GM13977 (cell line): ENCODE measurements at regions not wholly inside any gene's neighbourhood (a gene's known extent, or its start where the extent isn't known, plus 50 kb on each side); places are given as distances from the start of the nearest gene placed in this dataset.

ENCODE experiments used
- DNase-seq: peaks from one replicate; pipeline ENCODE4 v3.0.0; 2012; ENCODE audit warnings: low spot score
- in situ Hi-C: fragments of 300-500 bp; cut with MboI; formaldehyde crosslinking; loops from one replicate; pipeline ENCODE4 v1.12.0; 2022; ENCODE audit warnings: low sequenced_read_pairs, low pct_unique_long_range_greater_than_20kb, mixed read lengths, inconsistent platforms; ENCODE audit not compliant: unreplicated experiment
- TF ChIP-seq, protein P1 (sequence below): IDR thresholded peaks from 2 replicates; pipeline ENCODE4 v1.5.1; 2012; ENCODE audit warnings: mild to moderate bottlenecking, control low read depth; ENCODE audit not compliant: insufficient read depth; ENCODE audit errors: extremely low read depth, missing control alignments

DNA sequence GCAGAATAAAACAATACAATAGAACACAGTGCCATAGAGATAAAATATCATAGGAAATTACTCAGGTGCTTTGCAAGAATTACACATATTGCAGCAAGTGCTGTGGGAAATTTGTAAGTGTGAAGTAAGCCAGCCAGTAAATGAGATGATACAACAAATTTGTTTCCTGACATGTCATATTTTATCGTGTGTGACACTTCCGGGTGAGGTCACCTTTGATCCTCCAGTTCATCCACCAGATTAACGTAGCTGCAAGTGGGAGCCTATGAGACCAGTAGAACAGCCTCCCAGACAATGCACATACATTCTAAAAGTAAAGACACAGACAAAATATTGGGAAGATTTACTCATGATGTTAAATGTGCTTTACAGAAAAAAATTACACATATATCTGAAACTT is 72.2 kb downstream of the PRDM9 start:
- TF ChIP-seq, protein P1, sequence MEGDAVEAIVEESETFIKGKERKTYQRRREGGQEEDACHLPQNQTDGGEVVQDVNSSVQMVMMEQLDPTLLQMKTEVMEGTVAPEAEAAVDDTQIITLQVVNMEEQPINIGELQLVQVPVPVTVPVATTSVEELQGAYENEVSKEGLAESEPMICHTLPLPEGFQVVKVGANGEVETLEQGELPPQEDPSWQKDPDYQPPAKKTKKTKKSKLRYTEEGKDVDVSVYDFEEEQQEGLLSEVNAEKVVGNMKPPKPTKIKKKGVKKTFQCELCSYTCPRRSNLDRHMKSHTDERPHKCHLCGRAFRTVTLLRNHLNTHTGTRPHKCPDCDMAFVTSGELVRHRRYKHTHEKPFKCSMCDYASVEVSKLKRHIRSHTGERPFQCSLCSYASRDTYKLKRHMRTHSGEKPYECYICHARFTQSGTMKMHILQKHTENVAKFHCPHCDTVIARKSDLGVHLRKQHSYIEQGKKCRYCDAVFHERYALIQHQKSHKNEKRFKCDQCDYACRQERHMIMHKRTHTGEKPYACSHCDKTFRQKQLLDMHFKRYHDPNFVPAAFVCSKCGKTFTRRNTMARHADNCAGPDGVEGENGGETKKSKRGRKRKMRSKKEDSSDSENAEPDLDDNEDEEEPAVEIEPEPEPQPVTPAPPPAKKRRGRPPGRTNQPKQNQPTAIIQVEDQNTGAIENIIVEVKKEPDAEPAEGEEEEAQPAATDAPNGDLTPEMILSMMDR: no peak
- no peak for DNase-seq
- in situ Hi-C loops: no loop called here

DNA sequence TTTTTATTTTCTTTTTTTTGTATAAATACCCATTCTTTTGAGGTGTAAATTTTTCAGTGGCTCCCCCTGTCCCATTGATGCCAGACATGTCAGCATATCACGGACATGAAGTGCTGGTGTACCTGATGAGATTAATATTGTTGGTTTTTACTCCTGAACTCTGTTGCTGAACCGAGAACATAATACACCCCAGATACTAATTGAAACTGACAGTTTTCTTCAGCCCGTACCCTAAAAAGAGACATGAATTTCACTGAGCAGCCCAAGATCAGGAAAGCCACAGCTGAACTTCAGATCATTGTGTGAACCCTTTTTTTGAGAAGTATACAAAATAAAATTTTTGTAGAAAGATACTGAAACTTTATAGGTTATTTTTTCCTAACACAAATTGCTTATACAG is 75.7 kb downstream of the PRDM9 start:
- in situ Hi-C loops: no loop called here
- TF ChIP-seq, protein P1: no peak
- no peak for DNase-seq

DNA sequence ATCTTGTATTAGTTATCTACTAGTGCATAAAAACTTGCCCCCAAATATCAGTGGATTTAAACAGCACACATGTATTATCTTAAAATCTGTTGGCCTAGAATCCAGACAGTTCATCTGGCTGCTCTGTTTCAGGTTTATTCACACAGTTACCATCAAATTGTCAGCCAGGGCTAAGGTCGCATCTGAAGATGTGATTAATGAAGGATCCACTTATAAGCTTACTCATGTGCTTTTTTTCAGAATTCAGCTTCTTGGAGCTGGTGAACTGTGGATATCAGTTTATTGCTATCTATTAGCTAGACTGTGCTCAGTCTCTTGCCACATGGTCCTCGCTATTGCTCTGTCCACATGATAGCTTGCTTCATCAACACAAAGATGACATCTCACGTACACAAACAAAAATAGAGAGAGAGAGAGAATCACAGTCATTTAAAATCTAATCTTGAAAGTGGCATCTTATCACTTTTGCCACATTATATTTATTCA is 81.5 kb downstream of the PRDM9 start:
- TF ChIP-seq, protein P1: no peak
- in situ Hi-C loops: no loop called here

DNA sequence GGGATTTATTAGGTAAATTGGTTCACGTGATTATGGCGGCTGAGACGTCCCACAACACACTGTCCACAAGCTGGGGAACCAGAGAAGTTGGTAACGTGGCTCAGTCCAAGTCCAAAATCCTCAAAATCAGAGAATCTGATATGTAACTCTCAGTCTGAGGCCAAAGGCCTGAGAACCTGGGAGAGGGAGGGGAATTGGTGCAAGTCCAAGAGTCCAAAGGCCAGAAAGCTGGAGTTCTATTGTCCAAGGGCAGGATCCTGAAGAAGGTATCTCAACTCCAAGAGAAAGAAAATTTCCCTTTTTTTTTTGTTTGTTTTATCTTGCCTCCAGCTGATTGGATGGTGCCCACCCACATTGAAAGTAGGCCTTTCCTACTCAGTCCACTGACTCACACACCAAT is 83.8 kb downstream of the PRDM9 start:
- no peak for DNase-seq
- TF ChIP-seq, protein P1: no peak
- in situ Hi-C loops: no loop called here

More for the DNA sequence above, 81.5 kb downstream of the PRDM9 start:
- DNase-seq: no peak

DNA sequence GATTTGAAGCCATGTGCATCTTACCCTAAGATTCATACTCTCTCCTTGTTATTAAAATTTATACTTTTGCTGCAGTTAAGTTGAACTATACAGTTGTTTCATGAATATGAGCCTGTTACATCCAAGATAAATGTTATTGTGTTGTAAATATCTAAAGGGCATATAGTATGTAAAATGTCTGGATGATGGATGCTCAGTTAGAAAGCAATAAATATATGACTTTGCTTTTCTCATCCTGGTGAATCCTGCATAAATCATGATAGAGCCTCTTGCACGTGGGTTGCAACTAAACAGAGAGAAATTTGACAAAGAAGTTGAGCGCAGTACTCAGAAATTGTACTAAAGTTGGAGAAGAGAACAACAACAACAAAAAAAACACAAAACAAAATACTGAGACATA is 99.5 kb downstream of the PRDM9 start:
- in situ Hi-C loops: no loop called here
- TF ChIP-seq, protein P1: no peak
- DNase-seq: no peak

DNA sequence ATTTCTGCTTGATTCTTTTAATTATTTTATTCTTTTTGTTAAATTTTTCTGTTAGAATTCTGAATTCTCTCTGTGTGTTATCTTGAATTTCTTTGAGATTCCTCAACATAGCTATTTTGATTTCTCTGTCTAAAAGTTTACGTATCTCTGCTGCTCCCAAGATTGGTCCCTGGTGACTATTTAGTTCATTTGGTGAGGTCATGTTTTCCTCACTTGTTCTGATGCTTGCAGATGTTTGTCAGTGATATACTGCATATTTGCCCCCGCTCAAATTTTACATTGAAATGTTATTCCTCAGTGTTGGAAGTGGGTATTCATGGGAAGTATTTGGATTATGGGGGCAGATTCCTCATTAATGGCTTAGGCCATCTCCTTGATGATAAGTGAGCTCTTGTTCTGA is 105.3 kb downstream of the PRDM9 start:
- TF ChIP-seq, protein P1: no peak
- no peak for DNase-seq
- in situ Hi-C loops: no loop called here

DNA sequence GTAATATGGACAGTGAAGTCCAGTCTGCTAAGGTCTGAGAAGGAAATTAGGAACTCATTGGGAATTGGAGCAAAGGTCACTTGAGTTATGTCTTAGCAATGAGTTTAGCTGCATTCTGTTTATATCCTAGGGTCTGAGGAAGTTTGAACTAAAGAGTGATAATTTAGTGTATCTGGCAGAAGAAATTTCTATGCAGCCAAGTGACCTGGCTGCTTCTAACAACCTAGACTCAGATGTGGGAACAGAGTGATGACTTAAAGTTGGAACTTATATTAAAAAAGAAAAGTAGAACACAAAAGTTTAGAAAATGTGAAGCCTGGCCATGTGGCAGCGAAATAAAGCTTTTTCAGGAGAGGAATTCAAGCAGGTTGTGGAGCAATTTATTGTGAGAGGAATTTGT is 106.2 kb downstream of the PRDM9 start:
- TF ChIP-seq, protein P1: no peak
- in situ Hi-C loops: no loop called here
- no peak for DNase-seq
